OCI-LY3 (cell line): ENCODE measurements at regions not wholly inside any gene's neighbourhood (a gene's known extent, or its start where the extent isn't known, plus 50 kb on each side); places are given as distances from the start of the nearest gene placed in this dataset.

Experiments
- H2AFZ ChIP-seq: fragments of 200-600, 300-600 bp; shearing (Covaris generic); 2 replicates; pipeline ENCODE4 v1.6.0; 2014; ENCODE audit warnings: antibody characterized with exemption, low read depth, low read length
- H3K27ac ChIP-seq: fragments of 200-600, 300-600 bp; sonication (generic); 2 replicates; pipeline ENCODE4 v1.5.1; 2014; ENCODE audit warnings: mild to moderate bottlenecking, low read length, moderate library complexity, mixed read lengths
- H3K27me3 ChIP-seq: fragments of 200-600, 300-600 bp; sonication (generic); 2 replicates; pipeline ENCODE4 v1.6.1; 2014; ENCODE audit warnings: low read depth, low read length, mixed read lengths
- H3K36me3 ChIP-seq: fragments of 200-600, 300-600 bp; sonication (generic); replicated peaks from 2 replicates; pipeline ENCODE3; 2014; ENCODE audit warnings: low read depth, low read length, mixed read lengths
- H3K4me1 ChIP-seq: fragments of 300-600, 200-600 bp; sonication (generic); 2 replicates; pipeline ENCODE4 v1.6.1; 2014; ENCODE audit warnings: low read length, mixed read lengths
- H3K4me2 ChIP-seq: fragments of 200-600, 300-600 bp; sonication (generic); 2 replicates; pipeline ENCODE4 v1.6.1; 2014; ENCODE audit warnings: low read length, mixed read lengths
- H3K4me3 ChIP-seq: fragments of 300-600, 200-600 bp; sonication (generic); 2 replicates; pipeline ENCODE4 v1.5.1; 2014; ENCODE audit warnings: antibody characterized with exemption, mild to moderate bottlenecking, low read length, moderate library complexity
- H3K79me2 ChIP-seq: fragments of 300-600, 200-600 bp; shearing (Covaris generic); 2 replicates; pipeline ENCODE4 v1.6.1; 2014; ENCODE audit warnings: mild to moderate bottlenecking, low read length, mixed read lengths
- H3K9ac ChIP-seq: fragments of 300-600, 200-600 bp; shearing (Covaris generic); 2 replicates; pipeline ENCODE4 v1.6.0; 2014; ENCODE audit warnings: mild to moderate bottlenecking, low read length, moderate library complexity
- H3K9me3 ChIP-seq: fragments of 200-600, 300-600 bp; shearing (Covaris generic); 2 replicates; pipeline ENCODE4 v1.6.1; 2014; ENCODE audit warnings: low read length, mixed read lengths; ENCODE audit not compliant: insufficient read depth
- H4K20me1 ChIP-seq: fragments of 200-600, 300-600 bp; sonication (generic); 2 replicates; pipeline ENCODE4 v1.6.1; 2016; ENCODE audit warnings: low read length, mixed read lengths; ENCODE audit not compliant: insufficient read depth
- EZH2phosphoT487 ChIP-seq: fragments of 200-600 bp; shearing (Covaris generic); IDR thresholded peaks from 2 replicates; pipeline ENCODE4 v1.6.1; 2018; ENCODE audit warnings: antibody characterized with exemption, mixed run types, low read depth
- TF ChIP-seq, protein P1 (sequence below): fragments of 200-600, 300-600 bp; sonication (generic); IDR thresholded peaks from 2 replicates; pipeline ENCODE4 v1.5.1; 2014; ENCODE audit warnings: antibody characterized with exemption, low read length, low read depth

- no peaks in the 10 kb centered on the region for H3K27me3 ChIP-seq
- H3K9ac ChIP-seq: no peak overlapping the region
- no peaks in the 10 kb centered on the region for H3K36me3 ChIP-seq
- no peaks in the 10 kb centered on the region for H4K20me1 ChIP-seq
- no peak overlapping the region for H3K27ac ChIP-seq
- H3K9me3 ChIP-seq: no peaks in the 10 kb centered on the region
- no peak overlapping the region for H2AFZ ChIP-seq
- H3K79me2 ChIP-seq: no peaks in the 10 kb centered on the region
- H3K4me3 ChIP-seq: no peak overlapping the region
- no peak overlapping the region for H3K4me2 ChIP-seq
- TF ChIP-seq, protein P1, sequence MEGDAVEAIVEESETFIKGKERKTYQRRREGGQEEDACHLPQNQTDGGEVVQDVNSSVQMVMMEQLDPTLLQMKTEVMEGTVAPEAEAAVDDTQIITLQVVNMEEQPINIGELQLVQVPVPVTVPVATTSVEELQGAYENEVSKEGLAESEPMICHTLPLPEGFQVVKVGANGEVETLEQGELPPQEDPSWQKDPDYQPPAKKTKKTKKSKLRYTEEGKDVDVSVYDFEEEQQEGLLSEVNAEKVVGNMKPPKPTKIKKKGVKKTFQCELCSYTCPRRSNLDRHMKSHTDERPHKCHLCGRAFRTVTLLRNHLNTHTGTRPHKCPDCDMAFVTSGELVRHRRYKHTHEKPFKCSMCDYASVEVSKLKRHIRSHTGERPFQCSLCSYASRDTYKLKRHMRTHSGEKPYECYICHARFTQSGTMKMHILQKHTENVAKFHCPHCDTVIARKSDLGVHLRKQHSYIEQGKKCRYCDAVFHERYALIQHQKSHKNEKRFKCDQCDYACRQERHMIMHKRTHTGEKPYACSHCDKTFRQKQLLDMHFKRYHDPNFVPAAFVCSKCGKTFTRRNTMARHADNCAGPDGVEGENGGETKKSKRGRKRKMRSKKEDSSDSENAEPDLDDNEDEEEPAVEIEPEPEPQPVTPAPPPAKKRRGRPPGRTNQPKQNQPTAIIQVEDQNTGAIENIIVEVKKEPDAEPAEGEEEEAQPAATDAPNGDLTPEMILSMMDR: no peak
- no peak for TF ChIP-seq EZH2phosphoT487
- no peaks in the 10 kb centered on the region for H3K4me1 ChIP-seq
These were observed 77.0 kb upstream of the ADAMTS19 start for GRCh38 chr5:129382921-129383672.

GRCh38 chr5:129384193-129384592 is 75.9 kb upstream of the ADAMTS19 start:
- Histone ChIP-seq H4K20me1 (no peaks in the 10 kb centered on the region), H3K9ac (no peak overlapping the region), H3K27me3 (no peaks in the 10 kb centered on the region), H3K27ac (no peak overlapping the region), H3K4me1 (no peaks in the 10 kb centered on the region), H3K36me3 (no peaks in the 10 kb centered on the region), H3K9me3 (no peaks in the 10 kb centered on the region), H3K4me3 (no peak overlapping the region), H3K4me2 (no peak overlapping the region), H2AFZ (no peak overlapping the region), H3K79me2 (no peaks in the 10 kb centered on the region)
- no peak for TF ChIP-seq EZH2phosphoT487
- TF ChIP-seq, protein P1: no peak

- Histone ChIP-seq H4K20me1 (no peaks in the 10 kb centered on the region), H3K4me3 (no peak overlapping the region), H3K79me2 (no peaks in the 10 kb centered on the region), H3K27ac (no peak overlapping the region), H2AFZ (no peak overlapping the region), H3K9me3 (no peaks in the 10 kb centered on the region), H3K4me2 (no peak overlapping the region), H3K27me3 (no peaks in the 10 kb centered on the region), H3K9ac (no peak overlapping the region), H3K4me1 (no peaks in the 10 kb centered on the region), H3K36me3 (no peaks in the 10 kb centered on the region)
- TF ChIP-seq, protein P1: no peak
- no peak for TF ChIP-seq EZH2phosphoT487
These were observed 75.4 kb upstream of the ADAMTS19 start for GRCh38 chr5:129384736-129385135.

GRCh38 chr5:129387944-129388343 is 72.2 kb upstream of the ADAMTS19 start:
- Histone ChIP-seq H3K27ac (no peak overlapping the region), H3K4me1 (no peaks in the 10 kb centered on the region), H3K79me2 (no peaks in the 10 kb centered on the region), H3K9me3 (no peaks in the 10 kb centered on the region), H3K4me2 (no peak overlapping the region), H4K20me1 (no peaks in the 10 kb centered on the region), H3K9ac (no peak overlapping the region), H3K36me3 (no peaks in the 10 kb centered on the region), H2AFZ (no peak overlapping the region), H3K27me3 (no peaks in the 10 kb centered on the region), H3K4me3 (no peak overlapping the region)
- TF ChIP-seq EZH2phosphoT487: no peak
- TF ChIP-seq, protein P1: no peak
